Mucosa of descending colon (tissue), 3 donors: ENCODE measurements at regions not wholly inside any gene's neighbourhood (a gene's known extent, or its start where the extent isn't known, plus 50 kb on each side); places are given as distances from the start of the nearest gene placed in this dataset.

Experiments
- ATAC-seq: fragments of 200-7000 bp; cut with Tn5 transposase; one replicate; pipeline ENCODE4 v1.9.1; 2020; ENCODE audit warnings: mild to moderate bottlenecking, moderate library complexity
- DNase-seq, 3 donors: peaks; one replicate each; pipeline ENCODE4 v3.0.0-alpha.2; 2020
- H3K36me3 ChIP-seq: fragments of 200-600 bp; one replicate; pipeline ENCODE4 v1.8.0; 2021; ENCODE audit warnings: low read depth, mild to moderate bottlenecking
- H3K4me1 ChIP-seq: fragments of 200-600 bp; one replicate; pipeline ENCODE4 v1.8.0; 2021; ENCODE audit warnings: low read depth, mild to moderate bottlenecking
- H3K4me3 ChIP-seq: fragments of 200-600 bp; one replicate; pipeline ENCODE4 v1.8.0; 2021; ENCODE audit warnings: mild to moderate bottlenecking
- H3K9me3 ChIP-seq: fragments of 200-600 bp; one replicate; pipeline ENCODE4 v1.8.0; 2021; ENCODE audit warnings: mild to moderate bottlenecking
- intact Hi-C, 2 donors: fragments of 100-400 bp; cut with DNase I in 1 of 2; cut with micrococcal nuclease in 1 of 2; formaldehyde crosslinking; loops; one replicate each; pipeline versions ENCODE4 v1.11.0 to v1.11.1; 2022; cut with DNase I, micrococcal nuclease
- TF ChIP-seq, protein P1 (sequence below): fragments of 200-600 bp; IDR thresholded peaks from one replicate; pipeline ENCODE4 v1.8.0; 2022; ENCODE audit warnings: antibody characterized with exemption, mild to moderate bottlenecking
- donor health status: DM: no; HTN: no; CAD: no; lungs with moderate emphysema.
- donor health status: DM: no; HTN: no; CAD: no.
- donor health status: DM: no; HTN: yes; CAD: no.

- no peaks in the 10 kb centered on the region for H3K4me1 ChIP-seq
- DNase-seq: no peak
- intact Hi-C loops: no loop called here
- H3K4me3 ChIP-seq: no peak overlapping the region
- no peaks in the 10 kb centered on the region for H3K9me3 ChIP-seq
- H3K36me3 ChIP-seq: no peaks in the 10 kb centered on the region
- TF ChIP-seq, protein P1, sequence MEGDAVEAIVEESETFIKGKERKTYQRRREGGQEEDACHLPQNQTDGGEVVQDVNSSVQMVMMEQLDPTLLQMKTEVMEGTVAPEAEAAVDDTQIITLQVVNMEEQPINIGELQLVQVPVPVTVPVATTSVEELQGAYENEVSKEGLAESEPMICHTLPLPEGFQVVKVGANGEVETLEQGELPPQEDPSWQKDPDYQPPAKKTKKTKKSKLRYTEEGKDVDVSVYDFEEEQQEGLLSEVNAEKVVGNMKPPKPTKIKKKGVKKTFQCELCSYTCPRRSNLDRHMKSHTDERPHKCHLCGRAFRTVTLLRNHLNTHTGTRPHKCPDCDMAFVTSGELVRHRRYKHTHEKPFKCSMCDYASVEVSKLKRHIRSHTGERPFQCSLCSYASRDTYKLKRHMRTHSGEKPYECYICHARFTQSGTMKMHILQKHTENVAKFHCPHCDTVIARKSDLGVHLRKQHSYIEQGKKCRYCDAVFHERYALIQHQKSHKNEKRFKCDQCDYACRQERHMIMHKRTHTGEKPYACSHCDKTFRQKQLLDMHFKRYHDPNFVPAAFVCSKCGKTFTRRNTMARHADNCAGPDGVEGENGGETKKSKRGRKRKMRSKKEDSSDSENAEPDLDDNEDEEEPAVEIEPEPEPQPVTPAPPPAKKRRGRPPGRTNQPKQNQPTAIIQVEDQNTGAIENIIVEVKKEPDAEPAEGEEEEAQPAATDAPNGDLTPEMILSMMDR: no peak
- ATAC-seq: no peak
Measured at GRCh38 chr12:107284692-107285091, 191.3 kb upstream of the CRY1 start.

- no peaks in the 10 kb centered on the region for H3K9me3 ChIP-seq
- H3K36me3 ChIP-seq: no peaks in the 10 kb centered on the region
- no peaks in the 10 kb centered on the region for H3K4me1 ChIP-seq
- TF ChIP-seq, protein P1: no peak
- intact Hi-C loops: no loop called here
- ATAC-seq (no peak), DNase-seq (no peak)
- H3K4me3 ChIP-seq: no peak overlapping the region
Measured at GRCh38 chr12:107287436-107288413, 194.4 kb upstream of the CRY1 start.

GRCh38 chr12:107288414-107289127 is 195.2 kb upstream of the CRY1 start:
- ATAC-seq: no peak

DNA sequence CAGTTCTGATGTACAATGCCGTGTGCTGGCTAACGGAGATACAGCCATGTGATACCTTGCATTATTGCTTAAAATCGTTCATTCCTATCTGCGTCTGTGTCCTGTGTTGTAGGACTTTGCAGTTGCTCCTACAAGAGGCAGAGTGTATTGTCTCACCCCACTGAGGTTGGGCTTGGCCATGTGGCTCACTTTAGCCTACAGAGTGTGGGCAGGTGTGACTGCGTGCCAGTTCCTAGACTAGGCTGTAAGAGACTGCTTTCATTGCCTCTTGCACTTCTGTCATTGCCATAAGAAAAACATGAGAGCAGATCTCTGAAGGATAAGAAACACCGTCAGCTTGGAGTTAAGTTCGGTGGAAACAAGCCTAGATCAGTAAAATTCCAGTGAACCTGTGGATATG is 197.7 kb upstream of the CRY1 start:
- no peak overlapping the region for H3K4me3 ChIP-seq
- H3K9me3 ChIP-seq: no peaks in the 10 kb centered on the region
- H3K36me3 ChIP-seq: no peaks in the 10 kb centered on the region
- TF ChIP-seq, protein P1: no peak
- intact Hi-C loops: no loop called here
- DNase-seq (no peak), ATAC-seq (no peak)
- H3K4me1 ChIP-seq: no peaks in the 10 kb centered on the region

More at GRCh38 chr12:107288414-107289127, 195.2 kb upstream of the CRY1 start:
- no peak for DNase-seq
- H3K9me3 ChIP-seq: no peaks in the 10 kb centered on the region
- TF ChIP-seq, protein P1: no peak
- intact Hi-C loops: no loop called here
- no peaks in the 10 kb centered on the region for H3K36me3 ChIP-seq
- no peak overlapping the region for H3K4me3 ChIP-seq
- H3K4me1 ChIP-seq: no peaks in the 10 kb centered on the region

DNA sequence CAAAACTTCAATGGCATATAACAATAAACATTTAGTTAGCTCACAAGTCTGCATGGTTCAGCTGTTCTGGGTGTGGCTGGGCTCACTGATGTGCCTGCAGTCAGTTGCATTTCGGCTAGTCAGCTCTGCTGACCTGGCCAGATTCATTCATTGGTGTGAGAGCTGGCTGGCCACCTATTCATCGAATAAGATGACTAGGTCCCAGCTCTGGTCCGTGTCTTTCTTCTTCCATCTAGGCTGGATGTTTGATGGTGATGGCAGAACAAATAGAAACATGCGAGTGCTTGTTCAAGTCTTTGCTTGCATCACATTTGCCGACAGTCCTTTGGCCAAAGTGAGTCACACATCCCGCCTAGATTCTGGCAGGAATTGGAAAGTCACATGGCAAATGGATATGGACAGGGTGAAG is 203.3 kb upstream of the CRY1 start:
- no peaks in the 10 kb centered on the region for H3K9me3 ChIP-seq
- intact Hi-C loops: no loop called here
- no peaks in the 10 kb centered on the region for H3K4me1 ChIP-seq
- DNase-seq (no peak), ATAC-seq (no peak)
- H3K36me3 ChIP-seq: no peaks in the 10 kb centered on the region
- no peak overlapping the region for H3K4me3 ChIP-seq
- TF ChIP-seq, protein P1: no peak
